ENCODE measurements at regions not wholly inside any gene's neighbourhood (a gene's known extent, or its start where the extent isn't known, plus 50 kb on each side); places are given as distances from the start of the nearest gene placed in this dataset.
A peak's percentile ranks its signal among the peaks of the same experiment; 100 is the strongest.

GRCh38 chr3:160105907-160106584 lies 117.4 kb downstream of the IL12A start (continued):
- TF ChIP-seq ZBTB1 (CRISPR knock-in tag; IDR thresholded peaks at IDR 0.05; ENCODE audit: borderline replicate concordance) (no peak), ELF1 (CRISPR knock-in tag; IDR thresholded peaks at IDR 0.05) (no peak), NFE2L2 (IDR thresholded peaks at IDR 0.05; ENCODE audit: low read length) (no peak)

- Histone ChIP-seq H3K79me2 (ENCODE audit: insufficient read depth, low read length) (no peaks in the 10 kb centered on the region), H3K4me1 (ENCODE audit: insufficient read depth, low read length) (peaks cover 67% of the 10 kb centered on the region), H4K20me1 (ENCODE audit: insufficient read depth, low read length) (no peaks in the 10 kb centered on the region), H3K27me3 (ENCODE audit: control insufficient read depth in 1 of 2, insufficient read depth in 2 of 2, low read length in 2 of 2) (no peaks in the 10 kb centered on the region), H2AFZ (ENCODE audit: low read length) (peak overlapping the region; percentile 53), H3K36me3 (replicated peaks in 1 of 2; ENCODE audit: control insufficient read depth in 1 of 2, insufficient read depth in 2 of 2, low read length in 2 of 2) (no peaks in the 10 kb centered on the region), H3K9me3 (ENCODE audit: low read length) (no peaks in the 10 kb centered on the region), H3K4me2 (ENCODE audit: low read depth, low read length) (peak overlapping the region; percentile 82), H3K4me3 (replicated peaks in 1 of 3; ENCODE audit: insufficient read depth in 1 of 3, low read depth in 2 of 3, low read length in 3 of 3) (peak overlapping the region in 2 of 3 experiments; percentile 8 to 49; a peak in 4 of 6 replicates), H3K9ac (ENCODE audit: insufficient read depth, low read depth, low read length) (peak overlapping the region; percentile 76), H3K27ac (ENCODE audit: extremely low read length, insufficient read depth, low read length) (peak overlapping the region; percentile 95)
- BruUV-seq (replicated peaks): TSS peak; percentile 78
- under 1% methylated on average over 7 of the region's 7 CpGs for WGBS (ENCODE audit: low lambda C conversion rate)
- DNase-seq (ENCODE audit: low spot score): peak; percentile 98
- ChIA-PET CTCF (ENCODE audit: low intra/inter-chr PET ratio, low total read pairs) (no interaction called here), POLR2A (interaction anchor here (0.9 to 1.3 kb wide), 5 partner anchors 9 to 75 kb away, joined by 3 to 5 read pairs (median 4); no protein-coding TSS in a partner anchor)
- intact Hi-C loops (cut with micrococcal nuclease; ENCODE audit: unreplicated experiment) (no loop called here), in situ Hi-C loops (cut with HindIII; ENCODE audit: extremely low pct_ligation_motif_present, low pct_unique_long_range_greater_than_20kb) (no loop called here)
- peak; percentile 93 for ATAC-seq
- FAIRE-seq: peak; percentile 90
- TF ChIP-seq TAF1 (CRISPR knock-in tag; IDR thresholded peaks at IDR 0.05) (peak; percentile 37; the same call in 1 of the 2 replicates), SP1 (IDR thresholded peaks at IDR 0.05) (no peak), SP1 (CRISPR knock-in tag; IDR thresholded peaks at IDR 0.05) (peak; percentile 82), ZNF580 (CRISPR knock-in tag; IDR thresholded peaks at IDR 0.05; ENCODE audit: borderline replicate concordance, low read depth) (peak; percentile 66; the same call in 1 of the 2 replicates), SSRP1 (CRISPR knock-in tag; IDR thresholded peaks at IDR 0.05) (peak; percentile 84; the same call in 1 of the 2 replicates), ESRRA (CRISPR knock-in tag; IDR thresholded peaks at IDR 0.05; ENCODE audit: low read depth) (no peak), ZNF260 (CRISPR knock-in tag; IDR thresholded peaks at IDR 0.05; ENCODE audit: borderline replicate concordance, low read depth) (no peak), KIAA2018 (CRISPR knock-in tag; IDR thresholded peaks at IDR 0.05; ENCODE audit: borderline replicate concordance) (no peak), TOE1 (CRISPR knock-in tag; IDR thresholded peaks at IDR 0.05) (peak; percentile 92; the same call in 1 of the 2 replicates), KMT2A (CRISPR knock-in tag; IDR thresholded peaks at IDR 0.05) (peak; percentile 69; the same call in 1 of the 2 replicates), ZNF891 (CRISPR knock-in tag; IDR thresholded peaks at IDR 0.05) (no peak)
Measured at GRCh38 chr3:160106905-160107861, 118.0 kb upstream of the C3orf80 start.
